ENCODE measurements at regions not wholly inside any gene's neighbourhood (a gene's known extent, or its start where the extent isn't known, plus 50 kb on each side); places are given as distances from the start of the nearest gene placed in this dataset.
"Not testable (repeated sequence)": the region's sequence is repeated elsewhere in the genome, so short reads cannot be mapped to it uniquely, and the experiment has no call there.

- DNase-seq (ENCODE audit: low spot score), result no peak
Measured at GRCh38 chr2:144830543-144830942, 310.6 kb upstream of the ZEB2 start.

GRCh38 chr2:144827404-144827803 lies 307.5 kb upstream of the ZEB2 start:
- DNase-seq (ENCODE audit: low spot score), result no peak

- DNase-seq (ENCODE audit: low spot score), result no peak
Measured at GRCh38 chr2:144826105-144826504, 306.2 kb upstream of the ZEB2 start.

- no peak for DNase-seq (ENCODE audit: low spot score)
Measured at GRCh38 chr2:144825331-144826020, 305.6 kb upstream of the ZEB2 start.

- no peak for DNase-seq (ENCODE audit: low spot score)
Measured at GRCh38 chr2:144824306-144825080, 304.6 kb upstream of the ZEB2 start.

- DNase-seq (ENCODE audit: low spot score), result no peak
Measured at GRCh38 chr2:144822966-144823365, 303.0 kb upstream of the ZEB2 start.

- no peak for DNase-seq (ENCODE audit: low spot score)
Measured at GRCh38 chr2:144812288-144812687, 292.4 kb upstream of the ZEB2 start.

GRCh38 chr2:144801766-144802165 lies 281.8 kb upstream of the ZEB2 start:
- DNase-seq (ENCODE audit: low spot score), result no peak

GRCh38 chr2:144801325-144801724 lies 281.4 kb upstream of the ZEB2 start:
- DNase-seq (ENCODE audit: low spot score), result no peak

- DNase-seq (ENCODE audit: low spot score), result no peak
Measured at GRCh38 chr2:144798989-144799388, 279.1 kb upstream of the ZEB2 start.

GRCh38 chr2:144798034-144798433 lies 278.1 kb upstream of the ZEB2 start:
- no peak for DNase-seq (ENCODE audit: low spot score)

GRCh38 chr2:144796936-144797335 lies 277.0 kb upstream of the ZEB2 start:
- DNase-seq (ENCODE audit: low spot score), result no peak

- no peak for DNase-seq (ENCODE audit: low spot score)
Measured at GRCh38 chr2:144796164-144796563, 276.2 kb upstream of the ZEB2 start.

- DNase-seq (ENCODE audit: low spot score), result no peak
Measured at GRCh38 chr2:144785253-144785652, 265.3 kb upstream of the ZEB2 start.

- DNase-seq (ENCODE audit: low spot score), result no peak
Measured at GRCh38 chr2:144780983-144781382, 261.1 kb upstream of the ZEB2 start.

GRCh38 chr2:144776766-144777165 lies 256.8 kb upstream of the ZEB2 start:
- no peak for DNase-seq (ENCODE audit: low spot score)

- no peak for DNase-seq (ENCODE audit: low spot score)
Measured at GRCh38 chr2:144774809-144775208, 254.9 kb upstream of the ZEB2 start.

GRCh38 chr2:144771348-144771747 lies 251.4 kb upstream of the ZEB2 start:
- no peak for DNase-seq (ENCODE audit: low spot score)

GRCh38 chr2:144770616-144771230 lies 250.8 kb upstream of the ZEB2 start:
- no peak for DNase-seq (ENCODE audit: low spot score)

- not testable (repeated sequence) for DNase-seq (ENCODE audit: low spot score)
Measured at GRCh38 chr2:144760939-144761338, 241.0 kb upstream of the ZEB2 start.

- no peak for DNase-seq (ENCODE audit: low spot score)
Measured at GRCh38 chr2:144759746-144760145, 239.8 kb upstream of the ZEB2 start.

GRCh38 chr2:144758196-144758595 lies 238.3 kb upstream of the ZEB2 start:
- DNase-seq (ENCODE audit: low spot score), result not testable (repeated sequence)

GRCh38 chr2:144753416-144753815 lies 233.5 kb upstream of the ZEB2 start:
- no peak for DNase-seq (ENCODE audit: low spot score)
